Testis (tissue), 2 donors: ENCODE measurements at regions not wholly inside any gene's neighbourhood (a gene's known extent, or its start where the extent isn't known, plus 50 kb on each side); places are given as distances from the start of the nearest gene placed in this dataset.

Experiments
- POLR2A ChIP-seq: fragments of 450-650 bp; IDR thresholded peaks from one replicate; pipeline ENCODE4 v1.6.1; 2017; ENCODE audit warnings: antibody characterized with exemption, mild to moderate bottlenecking, moderate library complexity
- TF ChIP-seq, protein P1 (sequence below), 3 experiments: fragments of 450-650 bp in 2 of 3; fragments of 200-600 bp in 1 of 3; sonication (generic) in 1 of 3; IDR thresholded peaks; one replicate each; pipeline ENCODE4 v1.5.1; 2016 to 2019; ENCODE audit warnings: antibody characterized with exemption in 3 of 3, mild to moderate bottlenecking in 2 of 3, moderate library complexity in 1 of 3

DNA sequence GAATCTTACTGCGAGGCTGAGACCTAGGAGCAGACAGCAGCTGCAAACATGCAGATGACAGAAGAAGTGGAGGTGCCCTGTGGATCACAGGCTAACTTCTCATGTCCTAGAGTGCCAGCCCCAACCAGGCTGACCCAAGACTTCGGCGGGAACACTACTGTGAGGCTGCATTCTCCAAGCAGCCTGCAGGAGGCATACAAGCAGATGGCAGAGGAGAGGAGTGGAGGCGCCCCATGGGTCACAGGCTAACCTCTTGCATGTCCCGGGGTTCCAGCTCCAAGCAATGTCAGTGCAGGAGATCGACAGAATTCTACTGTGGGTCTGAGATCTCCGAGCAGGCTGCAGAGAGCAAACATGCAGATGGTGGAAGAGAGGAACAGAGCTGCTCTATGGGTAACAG, 98.1 kb upstream of the ZNF678 start:
- TF ChIP-seq, protein P1, sequence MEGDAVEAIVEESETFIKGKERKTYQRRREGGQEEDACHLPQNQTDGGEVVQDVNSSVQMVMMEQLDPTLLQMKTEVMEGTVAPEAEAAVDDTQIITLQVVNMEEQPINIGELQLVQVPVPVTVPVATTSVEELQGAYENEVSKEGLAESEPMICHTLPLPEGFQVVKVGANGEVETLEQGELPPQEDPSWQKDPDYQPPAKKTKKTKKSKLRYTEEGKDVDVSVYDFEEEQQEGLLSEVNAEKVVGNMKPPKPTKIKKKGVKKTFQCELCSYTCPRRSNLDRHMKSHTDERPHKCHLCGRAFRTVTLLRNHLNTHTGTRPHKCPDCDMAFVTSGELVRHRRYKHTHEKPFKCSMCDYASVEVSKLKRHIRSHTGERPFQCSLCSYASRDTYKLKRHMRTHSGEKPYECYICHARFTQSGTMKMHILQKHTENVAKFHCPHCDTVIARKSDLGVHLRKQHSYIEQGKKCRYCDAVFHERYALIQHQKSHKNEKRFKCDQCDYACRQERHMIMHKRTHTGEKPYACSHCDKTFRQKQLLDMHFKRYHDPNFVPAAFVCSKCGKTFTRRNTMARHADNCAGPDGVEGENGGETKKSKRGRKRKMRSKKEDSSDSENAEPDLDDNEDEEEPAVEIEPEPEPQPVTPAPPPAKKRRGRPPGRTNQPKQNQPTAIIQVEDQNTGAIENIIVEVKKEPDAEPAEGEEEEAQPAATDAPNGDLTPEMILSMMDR (IDR thresholded peaks at IDR 0.05) = no peak
- TF ChIP-seq POLR2A = no peak
